Neural cell (in vitro differentiated cells): ENCODE measurements at regions not wholly inside any gene's neighbourhood (a gene's known extent, or its start where the extent isn't known, plus 50 kb on each side); places are given as distances from the start of the nearest gene placed in this dataset.

Source experiments
- H2AFZ ChIP-seq: fragments of 200-600, 300-800 bp; sonication (generic), shearing (Covaris generic); 2 replicates; pipeline ENCODE4 v1.6.0; 2014; ENCODE audit warnings: low read depth, mild to moderate bottlenecking, antibody characterized with exemption, low read length, moderate library complexity
- H3F3A ChIP-seq: fragments of 200-600 bp; shearing (Covaris generic); 2 replicates; pipeline ENCODE4 v1.6.1; 2016; ENCODE audit warnings: mild to moderate bottlenecking, moderate library complexity, mixed read lengths, antibody characterized with exemption, low read length; ENCODE audit not compliant: insufficient read depth, poor library complexity, severe bottlenecking
- H3K27ac ChIP-seq: fragments of 200-600, 300-800 bp; sonication (generic), shearing (Covaris generic); 2 replicates; pipeline ENCODE4 v1.5.1; 2014; ENCODE audit warnings: mild to moderate bottlenecking, low read length, moderate library complexity
- H3K27me3 ChIP-seq: fragments of 300-800, 200-600 bp; sonication (generic), shearing (Covaris generic); 2 replicates; pipeline ENCODE4 v1.6.0; 2014; ENCODE audit warnings: mild to moderate bottlenecking, low read depth, low read length, moderate library complexity; ENCODE audit not compliant: insufficient read depth
- H3K36me3 ChIP-seq: fragments of 300-800, 200-600 bp; sonication (generic), shearing (Covaris generic); 2 replicates; pipeline ENCODE4 v1.5.1; 2014; ENCODE audit warnings: mild to moderate bottlenecking, antibody characterized with exemption, low read length, moderate library complexity; ENCODE audit not compliant: insufficient read depth
- H3K4me2 ChIP-seq: fragments of 300-800, 200-600 bp; sonication (generic), shearing (Covaris generic); 2 replicates; pipeline ENCODE4 v1.6.0; 2014; ENCODE audit warnings: mild to moderate bottlenecking, low read length
- H3K4me3 ChIP-seq: fragments of 300-800, 200-600 bp; sonication (generic), shearing (Covaris generic); 2 replicates; pipeline ENCODE4 v1.5.1; 2014; ENCODE audit warnings: mild to moderate bottlenecking, low read length, moderate library complexity
- H3K79me2 ChIP-seq: fragments of 200-600 bp; shearing (Covaris generic); replicated peaks from 2 replicates; pipeline ENCODE4 v1.6.0; 2014; ENCODE audit warnings: mild to moderate bottlenecking, low read length, moderate library complexity; ENCODE audit not compliant: insufficient read depth
- H3K9ac ChIP-seq: fragments of 300-800, 200-600 bp; sonication (generic), shearing (Covaris generic); 2 replicates; pipeline ENCODE4 v1.6.1; 2016; ENCODE audit warnings: mild to moderate bottlenecking, low read length, mixed read lengths
- H3K9me2 ChIP-seq: fragments of 200-600 bp; shearing (Covaris generic); 2 replicates; pipeline ENCODE4 v1.6.1; 2016; ENCODE audit warnings: mild to moderate bottlenecking, low read length, mixed read lengths; ENCODE audit not compliant: insufficient read depth
- H3K9me3 ChIP-seq: fragments of 200-600, 300-800 bp; sonication (generic), shearing (Covaris generic); 2 replicates; pipeline ENCODE4 v1.6.1; 2016; ENCODE audit warnings: mild to moderate bottlenecking, mixed run types, low read length, moderate library complexity, mixed read lengths
- H4K20me1 ChIP-seq: fragments of 200-600 bp; shearing (Covaris generic); 2 replicates; pipeline ENCODE4 v1.6.1; 2016; ENCODE audit warnings: mild to moderate bottlenecking, mixed run types; ENCODE audit not compliant: insufficient read depth
- CTCF ChIP-seq: fragments of 450-650 bp; IDR thresholded peaks from 2 replicates; pipeline ENCODE4 v1.5.1; 2014; ENCODE audit warnings: antibody characterized with exemption, mild to moderate bottlenecking, moderate library complexity; ENCODE audit not compliant: poor library complexity, severe bottlenecking
- EP300 ChIP-seq: fragments of 450-650 bp; conservative IDR thresholded peaks from 2 replicates; pipeline ENCODE4 v1.6.1; 2014; ENCODE audit warnings: antibody characterized with exemption, mild to moderate bottlenecking, moderate library complexity; ENCODE audit not compliant: poor library complexity, severe bottlenecking
- EZH2 ChIP-seq: fragments of 200-600, 300-800 bp; shearing (Covaris generic), sonication (generic); IDR thresholded peaks from 2 replicates; pipeline ENCODE4 v1.6.1; 2014; ENCODE audit warnings: antibody characterized with exemption, low read length, borderline replicate concordance, mild to moderate bottlenecking; ENCODE audit not compliant: insufficient read depth, poor library complexity, severe bottlenecking
- MXI1 ChIP-seq: fragments of 450-650 bp; conservative IDR thresholded peaks from 2 replicates; pipeline ENCODE4 v1.6.1; 2014; ENCODE audit warnings: antibody characterized with exemption, mild to moderate bottlenecking; ENCODE audit not compliant: poor library complexity, severe bottlenecking
- POLR2AphosphoS5 ChIP-seq: IDR thresholded peaks from 2 replicates; pipeline ENCODE4 v1.6.1; 2012
- RAD21 ChIP-seq: fragments of 450-650 bp; conservative IDR thresholded peaks from 2 replicates; pipeline ENCODE4 v1.6.1; 2014; ENCODE audit warnings: antibody characterized with exemption, mild to moderate bottlenecking, moderate library complexity
- REST ChIP-seq: IDR thresholded peaks from 2 replicates; pipeline ENCODE4 v1.6.1; 2012; ENCODE audit warnings: borderline replicate concordance
- SMC3 ChIP-seq: fragments of 450-650 bp; conservative IDR thresholded peaks from 2 replicates; pipeline ENCODE4 v1.6.1; 2014; ENCODE audit warnings: antibody characterized with exemption, mild to moderate bottlenecking, moderate library complexity; ENCODE audit not compliant: poor library complexity
- TAF1 ChIP-seq: IDR thresholded peaks from 2 replicates; pipeline ENCODE4 v1.6.1; 2012; ENCODE audit warnings: low read depth

GRCh38 chr5:159792180-159792579 is 124.1 kb upstream of the ADRA1B start:
- no peak overlapping the region for H3K9ac ChIP-seq
- H3K4me3 ChIP-seq = no peak overlapping the region
- no peak overlapping the region for H2AFZ ChIP-seq
- H4K20me1 ChIP-seq = no peaks in the 10 kb centered on the region
- H3K4me2 ChIP-seq = no peak overlapping the region
- no peaks in the 10 kb centered on the region for H3K36me3 ChIP-seq
- no peaks in the 10 kb centered on the region for H3K9me3 ChIP-seq
- no peak overlapping the region for H3K27ac ChIP-seq
- TF ChIP-seq SMC3 = no peak
- TF ChIP-seq RAD21 = no peak
- TF ChIP-seq CTCF = no peak
- no peak for TF ChIP-seq EZH2
- H3K27me3 ChIP-seq = no peaks in the 10 kb centered on the region
- H3F3A ChIP-seq = no peaks in the 10 kb centered on the region
- no peaks in the 10 kb centered on the region for H3K9me2 ChIP-seq
- H3K79me2 ChIP-seq = no peaks in the 10 kb centered on the region

- Histone ChIP-seq H2AFZ (no peak overlapping the region), H3F3A (no peaks in the 10 kb centered on the region), H4K20me1 (no peaks in the 10 kb centered on the region), H3K4me3 (no peak overlapping the region), H3K4me2 (no peak overlapping the region), H3K79me2 (no peaks in the 10 kb centered on the region), H3K27me3 (no peaks in the 10 kb centered on the region), H3K36me3 (no peaks in the 10 kb centered on the region), H3K27ac (no peak overlapping the region), H3K9me2 (no peaks in the 10 kb centered on the region), H3K9me3 (no peaks in the 10 kb centered on the region), H3K9ac (no peak overlapping the region)
- TF ChIP-seq EP300 = no peak
- TF ChIP-seq POLR2AphosphoS5 = no peak
- no peak for TF ChIP-seq REST
- TF ChIP-seq TAF1 = no peak
- TF ChIP-seq CTCF = no peak
- TF ChIP-seq RAD21 = no peak
- TF ChIP-seq SMC3 = no peak
- no peak for TF ChIP-seq EZH2
- TF ChIP-seq MXI1 = no peak
Observed at GRCh38 chr5:159797261-159797970, 118.9 kb upstream of the ADRA1B start.
